Activated naive CD4-positive, alpha-beta T cell treated with anti-CD3 and anti-CD28 coated beads, Interleukin-2, amount 50 U/mL, for 24 hours (primary cell): ENCODE measurements at regions not wholly inside any gene's neighbourhood (a gene's known extent, or its start where the extent isn't known, plus 50 kb on each side); places are given as distances from the start of the nearest gene placed in this dataset.

Experiments used
- H3K27ac Mint-ChIP-seq: one replicate; pipeline ENCODE4 v1.8.0; 2021; ENCODE audit warnings: mild to moderate bottlenecking, mixed read lengths
- H3K27me3 Mint-ChIP-seq: one replicate; pipeline ENCODE4 v1.8.0; 2021; ENCODE audit warnings: mixed read lengths
- H3K36me3 Mint-ChIP-seq: one replicate; pipeline ENCODE4 v1.8.0; 2021; ENCODE audit warnings: mixed read lengths
- H3K4me1 Mint-ChIP-seq: one replicate; pipeline ENCODE4 v1.8.0; 2021; ENCODE audit warnings: mixed read lengths
- H3K4me3 Mint-ChIP-seq: one replicate; pipeline ENCODE4 v1.8.0; 2021; ENCODE audit warnings: mild to moderate bottlenecking, mixed read lengths
- H3K9me3 Mint-ChIP-seq: one replicate; pipeline ENCODE4 v1.8.0; 2021; ENCODE audit warnings: mixed read lengths

- peaks cover 1% of the 10 kb centered on the region for H3K27me3 Mint-ChIP-seq
- H3K36me3 Mint-ChIP-seq: no peaks in the 10 kb centered on the region
- H3K27ac Mint-ChIP-seq: no peak overlapping the region
- no peak overlapping the region for H3K4me3 Mint-ChIP-seq
- peaks cover 5% of the 10 kb centered on the region for H3K4me1 Mint-ChIP-seq
- H3K9me3 Mint-ChIP-seq: no peaks in the 10 kb centered on the region
These were observed 235.2 kb downstream of the SOX4 start for GRCh38 chr6:21828704-21829103.

GRCh38 chr6:21829126-21829525 is 235.6 kb downstream of the SOX4 start:
- H3K27me3 Mint-ChIP-seq: peaks cover 1% of the 10 kb centered on the region
- no peak overlapping the region for H3K27ac Mint-ChIP-seq
- H3K36me3 Mint-ChIP-seq: no peaks in the 10 kb centered on the region
- peaks cover 5% of the 10 kb centered on the region for H3K4me1 Mint-ChIP-seq
- H3K4me3 Mint-ChIP-seq: no peak overlapping the region
- no peaks in the 10 kb centered on the region for H3K9me3 Mint-ChIP-seq

GRCh38 chr6:21831521-21832291 is 238.2 kb downstream of the SOX4 start:
- Mint-ChIP-seq H3K36me3 (peaks cover 1% of the 10 kb centered on the region), H3K27me3 (peaks cover 3% of the 10 kb centered on the region), H3K27ac (no peak overlapping the region), H3K4me3 (no peak overlapping the region), H3K9me3 (no peaks in the 10 kb centered on the region), H3K4me1 (peaks cover 5% of the 10 kb centered on the region)

- Mint-ChIP-seq H3K4me1 (peaks cover 3% of the 10 kb centered on the region), H3K27me3 (peaks cover 3% of the 10 kb centered on the region), H3K27ac (no peak overlapping the region), H3K4me3 (no peak overlapping the region), H3K36me3 (peaks cover 1% of the 10 kb centered on the region), H3K9me3 (peaks cover 4% of the 10 kb centered on the region)
These were observed 242.7 kb downstream of the SOX4 start for GRCh38 chr6:21836277-21836676.

GRCh38 chr6:21836772-21837425 is 243.3 kb downstream of the SOX4 start:
- Mint-ChIP-seq H3K27ac (no peak overlapping the region), H3K36me3 (peaks cover 1% of the 10 kb centered on the region), H3K4me1 (no peaks in the 10 kb centered on the region), H3K27me3 (peaks cover 4% of the 10 kb centered on the region), H3K9me3 (peaks cover 8% of the 10 kb centered on the region), H3K4me3 (no peak overlapping the region)

- Mint-ChIP-seq H3K27ac (no peak overlapping the region), H3K4me1 (no peaks in the 10 kb centered on the region), H3K27me3 (peaks cover 3% of the 10 kb centered on the region), H3K9me3 (peaks cover 8% of the 10 kb centered on the region), H3K4me3 (no peak overlapping the region), H3K36me3 (peaks cover 1% of the 10 kb centered on the region)
These were observed 246.9 kb downstream of the SOX4 start for GRCh38 chr6:21840428-21840827.

- H3K4me1 Mint-ChIP-seq: no peaks in the 10 kb centered on the region
- H3K36me3 Mint-ChIP-seq: no peaks in the 10 kb centered on the region
- peaks cover 1% of the 10 kb centered on the region for H3K27me3 Mint-ChIP-seq
- H3K9me3 Mint-ChIP-seq: peaks cover 8% of the 10 kb centered on the region
- H3K4me3 Mint-ChIP-seq: no peak overlapping the region
- no peak overlapping the region for H3K27ac Mint-ChIP-seq
These were observed 249.5 kb downstream of the SOX4 start for GRCh38 chr6:21842875-21843645.

- H3K36me3 Mint-ChIP-seq: no peaks in the 10 kb centered on the region
- peaks cover 8% of the 10 kb centered on the region for H3K9me3 Mint-ChIP-seq
- H3K4me1 Mint-ChIP-seq: no peaks in the 10 kb centered on the region
- no peak overlapping the region for H3K27ac Mint-ChIP-seq
- peaks cover 6% of the 10 kb centered on the region for H3K27me3 Mint-ChIP-seq
- no peak overlapping the region for H3K4me3 Mint-ChIP-seq
These were observed 250.8 kb downstream of the SOX4 start for GRCh38 chr6:21844120-21844917.

- Mint-ChIP-seq H3K4me3 (no peak overlapping the region), H3K27ac (no peak overlapping the region), H3K36me3 (no peaks in the 10 kb centered on the region), H3K4me1 (no peaks in the 10 kb centered on the region), H3K9me3 (peaks cover 8% of the 10 kb centered on the region), H3K27me3 (peaks cover 6% of the 10 kb centered on the region)
These were observed 251.5 kb downstream of the SOX4 start for GRCh38 chr6:21845018-21845417.

GRCh38 chr6:21845439-21846140 is 252.0 kb downstream of the SOX4 start:
- Mint-ChIP-seq H3K4me3 (no peak overlapping the region), H3K27me3 (peaks cover 6% of the 10 kb centered on the region), H3K9me3 (peaks cover 4% of the 10 kb centered on the region), H3K36me3 (no peaks in the 10 kb centered on the region), H3K27ac (no peak overlapping the region), H3K4me1 (no peaks in the 10 kb centered on the region)

GRCh38 chr6:21846541-21847451 is 253.2 kb downstream of the SOX4 start:
- Mint-ChIP-seq H3K27me3 (peaks cover 5% of the 10 kb centered on the region), H3K4me3 (no peak overlapping the region), H3K27ac (no peak overlapping the region), H3K9me3 (peaks cover 1% of the 10 kb centered on the region), H3K36me3 (no peaks in the 10 kb centered on the region), H3K4me1 (no peaks in the 10 kb centered on the region)

GRCh38 chr6:21847711-21848480 is 254.3 kb downstream of the SOX4 start:
- Mint-ChIP-seq H3K27ac (no peak overlapping the region), H3K4me1 (no peaks in the 10 kb centered on the region), H3K9me3 (no peaks in the 10 kb centered on the region), H3K27me3 (peaks cover 5% of the 10 kb centered on the region), H3K36me3 (no peaks in the 10 kb centered on the region), H3K4me3 (no peak overlapping the region)

- Mint-ChIP-seq H3K4me3 (no peak overlapping the region), H3K9me3 (no peaks in the 10 kb centered on the region), H3K4me1 (no peaks in the 10 kb centered on the region), H3K36me3 (no peaks in the 10 kb centered on the region), H3K27ac (no peak overlapping the region), H3K27me3 (peaks cover 5% of the 10 kb centered on the region)
These were observed 257.1 kb downstream of the SOX4 start for GRCh38 chr6:21850691-21851090.
